ENCODE measurements at regions not wholly inside any gene's neighbourhood (a gene's known extent, or its start where the extent isn't known, plus 50 kb on each side); places are given as distances from the start of the nearest gene placed in this dataset.

DNA sequence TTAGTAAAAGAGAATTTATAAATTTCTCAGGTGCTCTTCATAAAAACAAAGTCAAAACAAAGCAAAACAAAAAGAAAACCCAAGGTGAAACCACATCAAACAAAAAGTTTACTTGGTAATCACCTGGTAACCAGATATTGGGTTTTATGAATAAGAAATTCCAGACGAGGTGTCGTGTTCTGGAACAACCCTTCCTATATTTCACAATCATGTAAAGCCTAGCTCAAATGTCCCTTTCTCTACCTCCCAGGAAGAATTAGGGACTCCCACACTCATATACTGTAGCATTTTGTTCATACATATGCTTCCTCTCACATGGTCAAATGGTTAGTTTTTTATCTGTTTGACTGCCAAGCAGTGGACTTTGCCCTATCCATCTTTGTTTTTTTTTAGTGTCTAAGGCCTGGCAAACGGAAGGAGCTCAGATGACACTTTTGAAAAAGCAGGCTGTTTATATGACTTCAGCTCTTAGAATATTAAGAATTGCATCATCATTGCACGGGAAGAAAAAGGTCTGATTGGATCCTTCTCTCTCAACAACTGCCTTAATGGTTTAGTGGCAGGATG lies 326.7 kb upstream of the TBL1XR1 start (continued):
- TF ChIP-seq, protein P1, sequence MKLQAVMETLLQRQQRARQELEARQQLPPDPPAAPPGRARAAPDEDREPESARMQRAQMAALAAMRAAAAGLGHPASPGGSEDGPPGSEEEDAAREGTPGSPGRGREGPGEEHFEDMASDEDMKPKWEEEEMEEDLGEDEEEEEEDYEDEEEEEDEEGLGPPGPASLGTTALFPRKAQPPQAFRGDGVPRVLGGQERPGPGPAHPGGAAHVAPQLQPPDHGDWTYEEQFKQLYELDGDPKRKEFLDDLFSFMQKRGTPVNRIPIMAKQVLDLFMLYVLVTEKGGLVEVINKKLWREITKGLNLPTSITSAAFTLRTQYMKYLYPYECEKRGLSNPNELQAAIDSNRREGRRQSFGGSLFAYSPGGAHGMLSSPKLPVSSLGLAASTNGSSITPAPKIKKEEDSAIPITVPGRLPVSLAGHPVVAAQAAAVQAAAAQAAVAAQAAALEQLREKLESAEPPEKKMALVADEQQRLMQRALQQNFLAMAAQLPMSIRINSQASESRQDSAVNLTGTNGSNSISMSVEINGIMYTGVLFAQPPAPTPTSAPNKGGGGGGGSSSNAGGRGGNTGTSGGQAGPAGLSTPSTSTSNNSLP (IDR thresholded peaks at IDR 0.05; ENCODE audit: low read depth, low read length) = no peak; the same call in 1 of the 2 replicates
- TF ChIP-seq ZNF660 (CRISPR knock-in tag; IDR thresholded peaks at IDR 0.05; ENCODE audit: borderline replicate concordance, low read depth) (no peak), HHEX (CRISPR knock-in tag; IDR thresholded peaks at IDR 0.05) (no peak), SRY (CRISPR knock-in tag; IDR thresholded peaks at IDR 0.05) (no peak), RFXANK (CRISPR knock-in tag; IDR thresholded peaks at IDR 0.05) (no peak), ZNF878 (CRISPR knock-in tag; IDR thresholded peaks at IDR 0.05) (peak; percentile 25; the same call in 1 of the 2 replicates), TEAD3 (CRISPR knock-in tag; optimal IDR thresholded peaks at IDR 0.05; ENCODE audit: borderline replicate concordance) (peak; percentile 65), NPAS2 (CRISPR knock-in tag; IDR thresholded peaks at IDR 0.05; ENCODE audit: borderline replicate concordance) (no peak), FOSL2 (CRISPR knock-in tag; IDR thresholded peaks at IDR 0.05) (peak; percentile 66; the same call in 1 of the 2 replicates), ZNF138 (CRISPR knock-in tag; IDR thresholded peaks at IDR 0.05; ENCODE audit: low read depth) (no peak), SALL1 (CRISPR knock-in tag; IDR thresholded peaks at IDR 0.05) (peak; percentile 56; the same call in 1 of the 2 replicates), KDM4B (CRISPR knock-in tag; IDR thresholded peaks at IDR 0.05) (no peak), GTF2F1 (IDR thresholded peaks at IDR 0.05; ENCODE audit: low read length) (no peak), ZNF780A (CRISPR knock-in tag; IDR thresholded peaks at IDR 0.05) (no peak), CENPT (CRISPR knock-in tag; IDR thresholded peaks at IDR 0.05; ENCODE audit: low read depth) (no peak), TAF15 (IDR thresholded peaks at IDR 0.05; ENCODE audit: low read depth, low read length, poor library complexity, severe bottlenecking) (no peak), ZMYM2 (CRISPR knock-in tag; IDR thresholded peaks at IDR 0.05) (0 out of 2 replicates have a peak, but pooled peaks have one; percentile 59), MEIS2 (CRISPR knock-in tag; IDR thresholded peaks at IDR 0.05) (no peak), KDM3A (CRISPR knock-in tag; IDR thresholded peaks at IDR 0.05; ENCODE audit: low read depth) (no peak), PHF8 (CRISPR knock-in tag; IDR thresholded peaks at IDR 0.05) (no peak), ZNF792 (CRISPR knock-in tag; IDR thresholded peaks at IDR 0.05) (0 out of 2 replicates have a peak, but pooled peaks have one; percentile 55), MXI1 (IDR thresholded peaks at IDR 0.05; ENCODE audit: borderline replicate concordance, low read depth, low read length) (no peak), CREM (IDR thresholded peaks at IDR 0.05) (peak; percentile 51), CREM (CRISPR knock-in tag; IDR thresholded peaks at IDR 0.05) (no peak), ZNF451 (CRISPR knock-in tag; IDR thresholded peaks at IDR 0.05) (no peak)
- TF ChIP-seq, protein P2, sequence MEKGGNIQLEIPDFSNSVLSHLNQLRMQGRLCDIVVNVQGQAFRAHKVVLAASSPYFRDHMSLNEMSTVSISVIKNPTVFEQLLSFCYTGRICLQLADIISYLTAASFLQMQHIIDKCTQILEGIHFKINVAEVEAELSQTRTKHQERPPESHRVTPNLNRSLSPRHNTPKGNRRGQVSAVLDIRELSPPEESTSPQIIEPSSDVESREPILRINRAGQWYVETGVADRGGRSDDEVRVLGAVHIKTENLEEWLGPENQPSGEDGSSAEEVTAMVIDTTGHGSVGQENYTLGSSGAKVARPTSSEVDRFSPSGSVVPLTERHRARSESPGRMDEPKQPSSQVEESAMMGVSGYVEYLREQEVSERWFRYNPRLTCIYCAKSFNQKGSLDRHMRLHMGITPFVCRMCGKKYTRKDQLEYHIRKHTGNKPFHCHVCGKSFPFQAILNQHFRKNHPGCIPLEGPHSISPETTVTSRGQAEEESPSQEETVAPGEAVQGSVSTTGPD (CRISPR knock-in tag; IDR thresholded peaks at IDR 0.05) = no peak
- TF ChIP-seq, protein P3, sequence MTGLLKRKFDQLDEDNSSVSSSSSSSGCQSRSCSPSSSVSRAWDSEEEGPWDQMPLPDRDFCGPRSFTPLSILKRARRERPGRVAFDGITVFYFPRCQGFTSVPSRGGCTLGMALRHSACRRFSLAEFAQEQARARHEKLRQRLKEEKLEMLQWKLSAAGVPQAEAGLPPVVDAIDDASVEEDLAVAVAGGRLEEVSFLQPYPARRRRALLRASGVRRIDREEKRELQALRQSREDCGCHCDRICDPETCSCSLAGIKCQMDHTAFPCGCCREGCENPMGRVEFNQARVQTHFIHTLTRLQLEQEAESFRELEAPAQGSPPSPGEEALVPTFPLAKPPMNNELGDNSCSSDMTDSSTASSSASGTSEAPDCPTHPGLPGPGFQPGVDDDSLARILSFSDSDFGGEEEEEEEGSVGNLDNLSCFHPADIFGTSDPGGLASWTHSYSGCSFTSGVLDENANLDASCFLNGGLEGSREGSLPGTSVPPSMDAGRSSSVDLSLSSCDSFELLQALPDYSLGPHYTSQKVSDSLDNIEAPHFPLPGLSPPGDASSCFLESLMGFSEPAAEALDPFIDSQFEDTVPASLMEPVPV (CRISPR knock-in tag; IDR thresholded peaks at IDR 0.05) = no peak
- TF ChIP-seq, protein P4, sequence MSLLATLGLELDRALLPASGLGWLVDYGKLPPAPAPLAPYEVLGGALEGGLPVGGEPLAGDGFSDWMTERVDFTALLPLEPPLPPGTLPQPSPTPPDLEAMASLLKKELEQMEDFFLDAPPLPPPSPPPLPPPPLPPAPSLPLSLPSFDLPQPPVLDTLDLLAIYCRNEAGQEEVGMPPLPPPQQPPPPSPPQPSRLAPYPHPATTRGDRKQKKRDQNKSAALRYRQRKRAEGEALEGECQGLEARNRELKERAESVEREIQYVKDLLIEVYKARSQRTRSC (CRISPR knock-in tag; IDR thresholded peaks at IDR 0.05; ENCODE audit: low read depth) = no peak
- TF ChIP-seq, protein P5, sequence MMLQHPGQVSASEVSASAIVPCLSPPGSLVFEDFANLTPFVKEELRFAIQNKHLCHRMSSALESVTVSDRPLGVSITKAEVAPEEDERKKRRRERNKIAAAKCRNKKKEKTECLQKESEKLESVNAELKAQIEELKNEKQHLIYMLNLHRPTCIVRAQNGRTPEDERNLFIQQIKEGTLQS (CRISPR knock-in tag; IDR thresholded peaks at IDR 0.05) = peak; percentile 84
